ENCODE measurements at regions not wholly inside any gene's neighbourhood (a gene's known extent, or its start where the extent isn't known, plus 50 kb on each side); places are given as distances from the start of the nearest gene placed in this dataset.
"Not testable (repeated sequence)": the region's sequence is repeated elsewhere in the genome, so short reads cannot be mapped to it uniquely, and the experiment has no call there.

- no peak for DNase-seq (ENCODE audit: low spot score)
These were observed 63.9 kb downstream of the MAT2B start for GRCh38 chr5:163569284-163569683.

DNA sequence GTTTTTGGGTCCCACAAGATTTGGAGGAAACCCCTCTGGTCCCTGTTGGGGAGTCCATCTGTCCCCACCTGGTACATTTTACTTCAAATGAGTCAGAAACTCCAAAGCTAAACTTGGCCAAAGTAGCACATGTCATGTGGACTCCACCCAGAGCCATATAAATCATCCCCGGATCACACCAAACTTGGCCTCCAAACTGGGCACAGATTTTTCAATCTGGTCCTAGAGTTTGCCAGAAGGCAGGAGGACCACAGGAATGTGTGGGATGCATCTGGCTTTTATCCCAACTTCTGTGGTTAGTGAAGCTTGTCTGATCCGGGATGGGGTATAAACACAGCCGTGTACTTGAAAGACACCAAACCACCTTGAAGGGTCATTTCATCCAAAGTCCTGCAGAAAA is 66.3 kb downstream of the MAT2B start:
- no peak for DNase-seq (ENCODE audit: low spot score)

DNA sequence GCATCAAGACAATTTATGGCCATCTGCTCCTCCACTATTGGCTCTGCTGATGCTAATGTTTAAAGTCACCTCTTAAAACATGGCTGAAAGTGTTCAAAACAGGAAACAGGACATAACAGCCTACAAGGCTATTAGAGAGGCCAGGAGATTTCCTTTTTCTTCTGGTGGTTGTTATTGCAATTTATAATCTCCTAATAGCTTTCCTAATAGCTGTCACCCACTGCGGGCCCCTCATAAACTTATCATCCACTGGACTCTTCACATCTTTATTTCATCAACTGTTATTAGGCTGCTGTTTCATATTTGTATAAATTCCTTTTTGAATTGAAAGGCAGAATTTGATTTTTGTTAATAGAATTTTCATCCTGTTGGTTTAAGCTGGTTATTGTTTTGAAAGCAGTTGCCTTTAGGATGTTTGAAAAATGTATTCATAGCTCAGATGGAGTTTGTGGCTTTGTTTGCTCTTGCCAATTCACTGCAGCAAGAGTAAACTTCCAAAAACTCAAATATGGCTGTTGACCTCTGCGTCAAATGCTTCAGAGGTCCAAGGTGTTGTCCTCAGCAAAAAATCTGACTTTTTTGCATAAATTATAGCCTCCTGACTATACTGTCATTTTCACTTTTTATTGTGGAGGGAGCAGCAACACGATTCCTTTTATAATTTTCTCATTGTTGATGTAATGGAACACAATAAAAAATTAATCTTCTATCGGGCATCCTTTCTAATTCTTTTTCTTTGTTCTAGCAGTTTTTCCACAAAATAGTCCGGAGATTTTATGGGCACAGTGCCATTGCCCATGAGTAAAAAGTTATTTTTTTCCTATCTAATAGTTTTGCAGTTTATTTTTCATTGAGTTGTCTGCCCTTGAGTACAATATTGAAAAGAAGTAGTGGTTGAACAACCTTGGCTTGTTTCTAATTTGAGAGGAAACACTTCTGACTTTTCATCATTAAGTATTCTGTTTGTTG is 69.3 kb downstream of the MAT2B start:
- no peak for DNase-seq (ENCODE audit: low spot score)

DNA sequence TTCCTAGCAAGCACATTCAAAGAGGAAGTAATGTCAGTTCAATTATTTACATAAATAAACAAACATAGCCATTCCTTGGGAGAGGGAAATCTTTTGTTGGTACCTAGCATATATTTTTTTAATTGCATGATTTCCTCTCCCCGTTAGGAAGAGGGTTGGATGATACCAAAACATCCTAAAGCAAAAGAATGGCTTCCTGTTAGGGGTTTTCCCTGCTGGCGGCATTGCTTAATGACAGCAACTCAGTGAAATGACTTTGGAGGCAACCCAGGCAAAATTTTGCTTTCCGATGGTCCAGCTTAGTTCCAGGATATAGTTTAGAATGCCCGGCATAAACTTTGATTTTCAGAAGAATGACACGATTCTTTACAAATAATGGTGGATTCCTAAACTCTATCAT is 73.2 kb downstream of the MAT2B start:
- no peak for DNase-seq (ENCODE audit: low spot score)

GRCh38 chr5:163579729-163580128 is 74.3 kb downstream of the MAT2B start:
- no peak for DNase-seq (ENCODE audit: low spot score)

DNA sequence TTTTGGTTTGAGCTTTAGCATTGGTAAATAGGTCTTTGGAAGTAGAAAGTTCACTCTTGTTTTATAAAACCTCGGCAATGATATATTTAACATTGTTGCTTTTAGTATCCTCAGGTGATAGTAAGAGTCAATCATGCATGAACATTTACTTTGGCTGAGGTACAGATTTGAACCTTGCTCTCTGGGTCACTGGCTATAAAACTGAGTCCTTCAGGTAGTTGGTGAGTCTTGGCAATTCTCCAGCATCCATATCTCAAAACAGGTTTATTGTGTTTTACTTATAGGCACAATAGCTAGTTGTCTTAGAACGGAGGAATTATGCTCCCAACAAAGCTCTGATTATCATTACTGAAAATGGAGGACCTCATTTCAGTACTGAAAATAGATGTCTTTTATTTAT is 75.1 kb downstream of the MAT2B start:
- DNase-seq (ENCODE audit: low spot score): no peak

GRCh38 chr5:163583491-163584153 is 78.2 kb downstream of the MAT2B start:
- DNase-seq (ENCODE audit: low spot score): not testable (repeated sequence)

DNA sequence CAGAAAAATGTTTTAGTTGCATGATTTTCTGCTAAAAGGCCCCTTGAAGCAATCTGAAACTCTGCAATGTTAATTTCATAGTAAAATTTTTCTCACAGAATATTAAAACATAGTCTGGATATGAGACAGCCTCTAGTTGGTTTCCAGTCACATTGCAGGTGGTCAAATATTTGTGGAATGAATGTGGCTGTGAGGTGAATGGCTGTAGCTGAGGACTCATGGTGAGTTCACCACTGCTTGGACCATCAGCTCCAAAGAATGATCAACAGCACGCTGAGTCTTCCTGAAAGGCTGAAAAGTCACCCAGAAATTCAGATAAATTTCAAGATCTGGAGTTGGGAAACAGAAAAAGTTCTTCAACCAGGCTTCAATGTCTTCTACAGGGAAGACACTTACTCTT is 79.8 kb downstream of the MAT2B start:
- no peak for DNase-seq (ENCODE audit: low spot score)

- DNase-seq (ENCODE audit: low spot score): no peak
These were observed 81.1 kb downstream of the MAT2B start for GRCh38 chr5:163586531-163586956.

- no peak for DNase-seq (ENCODE audit: low spot score)
These were observed 89.5 kb downstream of the MAT2B start for GRCh38 chr5:163594951-163595350.

GRCh38 chr5:163595932-163596607 is 90.7 kb downstream of the MAT2B start:
- DNase-seq (ENCODE audit: low spot score): no peak

DNA sequence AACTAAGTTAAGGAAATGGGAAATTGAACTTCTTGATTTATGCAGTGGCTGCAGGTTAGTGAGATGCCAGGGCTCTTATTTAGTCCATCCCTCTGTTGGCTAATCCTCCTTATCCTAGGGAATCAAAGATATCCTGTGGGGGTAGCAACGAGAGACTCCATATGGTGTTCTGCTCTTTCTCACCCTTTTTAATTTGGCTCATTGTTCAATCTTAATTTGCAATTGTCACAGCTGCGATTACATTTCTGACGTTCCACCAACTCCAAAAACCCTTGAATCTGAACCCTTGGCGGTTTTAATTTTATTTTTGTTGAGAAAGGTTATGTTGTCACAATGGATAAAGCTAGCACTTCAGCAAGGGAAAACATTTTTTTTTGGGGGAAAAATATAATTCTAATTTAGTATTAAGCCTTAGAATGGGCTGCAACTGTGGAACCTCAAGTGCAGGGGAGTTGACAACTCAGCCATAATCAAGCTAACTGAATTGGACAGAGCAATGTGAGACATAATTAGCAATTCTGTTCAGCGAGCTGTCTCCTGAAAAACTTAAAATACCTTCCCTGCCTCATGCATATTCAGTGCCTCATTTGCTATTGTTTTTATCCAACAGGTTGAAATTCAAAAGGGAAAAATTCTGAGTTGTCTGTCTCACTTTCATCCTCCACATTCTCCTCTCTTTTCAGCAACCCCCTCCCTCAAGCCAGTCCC is 91.3 kb downstream of the MAT2B start:
- DNase-seq (ENCODE audit: low spot score): no peak

GRCh38 chr5:163604013-163604412 is 98.6 kb downstream of the MAT2B start:
- DNase-seq (ENCODE audit: low spot score): no peak

DNA sequence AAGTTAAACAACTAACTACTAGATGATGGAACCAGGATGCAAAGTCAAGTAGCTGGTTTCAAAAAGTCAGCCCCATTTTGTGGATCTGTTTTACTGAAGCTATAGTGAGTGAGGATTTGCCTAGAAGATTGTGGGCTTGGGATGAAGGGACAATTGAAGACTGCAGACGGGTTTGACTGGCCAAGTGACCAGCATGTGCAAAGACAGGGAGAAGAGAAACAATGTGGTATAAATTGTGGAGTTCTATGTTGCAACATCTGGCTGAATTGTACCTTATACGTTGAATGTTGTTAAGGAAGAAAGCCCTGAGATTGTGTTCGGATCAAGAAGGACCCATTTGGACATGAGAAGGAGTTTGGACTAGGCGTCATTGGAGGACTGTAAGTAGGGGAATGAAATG is 101.8 kb downstream of the MAT2B start:
- no peak for DNase-seq (ENCODE audit: low spot score)

DNA sequence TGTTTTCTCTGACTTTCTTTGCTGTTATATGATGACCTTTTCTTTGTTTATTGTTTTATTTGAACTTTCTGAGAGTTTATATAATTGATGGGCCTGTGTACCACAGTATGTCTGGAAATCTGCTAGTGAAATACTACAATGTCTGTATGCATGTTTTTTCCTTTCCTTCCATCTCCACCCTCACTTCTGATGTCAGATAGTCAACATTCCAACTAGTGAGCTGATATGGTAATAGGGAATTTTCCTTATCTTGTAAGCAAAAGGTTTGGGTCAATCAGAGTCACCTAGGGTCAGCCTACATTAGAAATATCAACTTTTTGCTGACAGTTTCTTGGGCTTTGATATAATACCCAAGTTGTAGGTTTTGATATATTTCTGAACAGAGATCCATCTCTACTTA is 103.2 kb downstream of the MAT2B start:
- DNase-seq (ENCODE audit: low spot score): no peak

GRCh38 chr5:163609910-163610309 is 104.5 kb downstream of the MAT2B start:
- DNase-seq (ENCODE audit: low spot score): no peak

DNA sequence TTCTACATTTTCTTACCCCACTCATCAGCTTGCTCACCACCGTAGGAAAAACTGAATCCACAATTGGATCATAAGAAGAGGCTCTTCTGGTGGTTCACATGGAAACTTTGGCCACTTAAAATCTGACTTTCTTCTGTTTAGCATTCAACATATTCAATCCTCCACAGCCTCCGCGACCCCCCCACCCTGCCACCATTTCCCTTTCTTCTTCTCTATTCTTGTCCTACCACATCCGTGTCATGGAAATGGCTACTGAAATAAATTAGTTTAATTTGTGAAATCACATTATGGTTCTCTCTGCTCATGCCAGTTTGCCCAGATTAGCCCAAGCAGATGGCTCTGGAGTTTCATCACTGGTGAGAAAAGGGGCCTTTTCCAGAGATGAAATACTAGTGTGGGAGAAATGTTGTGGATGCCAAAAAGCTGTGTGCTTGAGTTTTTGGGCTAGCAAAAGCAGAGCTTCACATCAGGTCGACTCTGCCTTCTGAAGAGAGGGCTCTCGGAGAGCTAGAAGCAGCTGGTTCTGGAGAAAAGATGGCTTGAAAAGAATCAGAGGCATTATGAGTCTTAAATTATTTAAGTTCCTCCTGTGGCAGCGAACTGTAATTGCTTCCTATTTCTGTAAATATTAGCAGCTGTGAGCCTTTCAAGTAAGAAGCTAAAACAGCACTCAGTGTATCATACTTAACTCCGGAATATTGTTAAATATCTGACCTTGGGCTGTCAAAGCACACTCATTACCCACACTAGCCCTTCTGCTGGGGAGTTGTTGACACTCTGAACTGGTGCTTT is 107.1 kb downstream of the MAT2B start:
- DNase-seq (ENCODE audit: low spot score): no peak

- DNase-seq (ENCODE audit: low spot score): no peak
These were observed 107.7 kb downstream of the MAT2B start for GRCh38 chr5:163613150-163613442.

DNA sequence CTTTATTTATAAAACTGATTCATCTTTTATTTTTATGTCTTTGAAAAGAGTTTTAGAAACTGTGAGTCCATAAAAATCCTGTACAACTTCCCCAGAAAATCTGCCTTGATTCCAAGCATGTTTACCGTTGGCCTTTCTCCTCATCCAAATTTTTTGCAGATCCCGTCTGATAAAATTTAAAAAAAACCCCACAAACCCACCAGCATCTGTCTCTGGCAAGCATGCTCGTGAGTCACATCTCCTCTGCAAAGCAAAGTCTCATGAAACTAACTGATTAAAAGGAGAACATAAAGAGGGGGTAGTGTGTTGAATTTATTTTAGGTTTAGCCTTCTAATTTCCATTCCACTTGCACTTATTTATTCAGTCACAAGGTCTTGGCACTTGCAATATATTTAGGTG is 109.4 kb downstream of the MAT2B start:
- no peak for DNase-seq (ENCODE audit: low spot score)

GRCh38 chr5:163619273-163619934 is 114.0 kb downstream of the MAT2B start:
- no peak for DNase-seq (ENCODE audit: low spot score)

- no peak for DNase-seq (ENCODE audit: low spot score)
These were observed 114.5 kb downstream of the MAT2B start for GRCh38 chr5:163619951-163620350.

All from HuH-7.5 (cell line).